MM.1S (cell line): ENCODE measurements at regions not wholly inside any gene's neighbourhood (a gene's known extent, or its start where the extent isn't known, plus 50 kb on each side); places are given as distances from the start of the nearest gene placed in this dataset.

Experiments
- DNase-seq: peaks from one replicate; pipeline ENCODE4 v3.0.0-alpha.2; 2015
- H2AFZ ChIP-seq: fragments of 300-600 bp; sonication (generic); 2 replicates; pipeline ENCODE4 v1.6.0; 2016; ENCODE audit warnings: antibody characterized with exemption, low read length
- H3F3A ChIP-seq: fragments of 300-600 bp; sonication (generic); 2 replicates; pipeline ENCODE4 v1.6.1; 2016; ENCODE audit warnings: mild to moderate bottlenecking, antibody characterized with exemption, low read length, moderate library complexity, mixed read lengths; ENCODE audit not compliant: insufficient read depth
- H3K27ac ChIP-seq: fragments of 300-600 bp; sonication (generic); 2 replicates; pipeline ENCODE4 v1.5.1; 2016; ENCODE audit warnings: mild to moderate bottlenecking, low read length
- H3K27me3 ChIP-seq: fragments of 300-600 bp; sonication (generic); replicated peaks from 2 replicates; pipeline ENCODE4 v1.6.0; 2016; ENCODE audit warnings: low read length; ENCODE audit not compliant: insufficient read depth
- H3K36me3 ChIP-seq: fragments of 300-600 bp; sonication (generic); replicated peaks from 2 replicates; pipeline ENCODE4 v1.6.1; 2016; ENCODE audit warnings: mild to moderate bottlenecking, low read length, mixed read lengths; ENCODE audit not compliant: insufficient read depth
- H3K4me1 ChIP-seq: fragments of 300-600 bp; sonication (generic); 2 replicates; pipeline ENCODE4 v1.6.1; 2016; ENCODE audit warnings: low read length, mixed read lengths
- H3K4me2 ChIP-seq: fragments of 300-600 bp; sonication (generic); 2 replicates; pipeline ENCODE4 v1.6.0; 2016; ENCODE audit warnings: low read depth, low read length
- H3K4me3 ChIP-seq: fragments of 300-600 bp; sonication (generic); 2 replicates; pipeline ENCODE4 v1.5.1; 2016; ENCODE audit warnings: low read length, mixed read lengths
- H3K79me2 ChIP-seq: fragments of 300-600 bp; sonication (generic); 2 replicates; pipeline ENCODE4 v1.6.1; 2016; ENCODE audit warnings: mixed run types, low read length, mixed read lengths
- H3K9ac ChIP-seq: fragments of 300-600 bp; sonication (generic); 2 replicates; pipeline ENCODE4 v1.6.1; 2016; ENCODE audit warnings: low read length, mixed read lengths
- H3K9me2 ChIP-seq: fragments of 300-600 bp; sonication (generic); replicated peaks from 2 replicates; pipeline ENCODE4 v1.6.1; 2016; ENCODE audit warnings: mild to moderate bottlenecking, low read length, mixed read lengths; ENCODE audit not compliant: insufficient read depth
- H3K9me3 ChIP-seq: fragments of 300-600 bp; sonication (generic); replicated peaks from 2 replicates; pipeline ENCODE4 v1.6.1; 2016; ENCODE audit warnings: mild to moderate bottlenecking, low read length, mixed read lengths; ENCODE audit not compliant: insufficient read depth
- H4K20me1 ChIP-seq: fragments of 300-600 bp; sonication (generic); 2 replicates; pipeline ENCODE4 v1.6.1; 2016; ENCODE audit warnings: mild to moderate bottlenecking, low read length, moderate library complexity, mixed read lengths; ENCODE audit not compliant: insufficient read depth
- EZH2 ChIP-seq: fragments of 300-600 bp; sonication (generic); optimal IDR thresholded peaks from 2 replicates; pipeline ENCODE3; 2017; ENCODE audit warnings: low read depth, mild to moderate bottlenecking, antibody characterized with exemption, low read length, mixed read lengths
- EZH2phosphoT487 ChIP-seq: fragments of 300-600 bp; sonication (generic); IDR thresholded peaks from 2 replicates; pipeline ENCODE4 v1.6.1; 2018; ENCODE audit warnings: antibody characterized with exemption, low read length
- TF ChIP-seq, protein P1 (sequence below): fragments of 300-600 bp; sonication (generic); IDR thresholded peaks from 2 replicates; pipeline ENCODE4 v1.5.1; 2016; ENCODE audit warnings: antibody characterized with exemption, low read length, mixed read lengths

DNA sequence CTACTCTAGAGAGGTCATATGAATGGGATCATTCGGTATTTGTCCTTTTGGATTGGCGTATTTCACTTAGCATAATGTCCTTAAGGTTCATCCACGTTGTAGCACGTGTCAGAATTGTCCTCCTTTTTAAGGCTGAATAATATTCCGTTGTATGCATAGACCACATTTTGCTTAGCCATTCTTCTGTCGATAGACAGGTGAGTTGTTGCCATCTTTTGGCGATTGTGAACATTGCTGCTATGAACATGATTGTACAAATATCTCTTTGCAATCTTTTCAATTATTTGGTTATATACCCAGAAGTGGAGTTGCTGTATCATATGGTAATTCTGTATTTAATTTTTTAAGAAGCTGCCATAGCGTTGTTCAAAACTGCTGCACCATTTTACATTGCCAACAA is 52.4 kb upstream of the GOLGA8J start:
- no peak overlapping the region for H3K4me2 ChIP-seq
- no peaks in the 10 kb centered on the region for H3K36me3 ChIP-seq
- no peak for TF ChIP-seq EZH2phosphoT487
- TF ChIP-seq, protein P1, sequence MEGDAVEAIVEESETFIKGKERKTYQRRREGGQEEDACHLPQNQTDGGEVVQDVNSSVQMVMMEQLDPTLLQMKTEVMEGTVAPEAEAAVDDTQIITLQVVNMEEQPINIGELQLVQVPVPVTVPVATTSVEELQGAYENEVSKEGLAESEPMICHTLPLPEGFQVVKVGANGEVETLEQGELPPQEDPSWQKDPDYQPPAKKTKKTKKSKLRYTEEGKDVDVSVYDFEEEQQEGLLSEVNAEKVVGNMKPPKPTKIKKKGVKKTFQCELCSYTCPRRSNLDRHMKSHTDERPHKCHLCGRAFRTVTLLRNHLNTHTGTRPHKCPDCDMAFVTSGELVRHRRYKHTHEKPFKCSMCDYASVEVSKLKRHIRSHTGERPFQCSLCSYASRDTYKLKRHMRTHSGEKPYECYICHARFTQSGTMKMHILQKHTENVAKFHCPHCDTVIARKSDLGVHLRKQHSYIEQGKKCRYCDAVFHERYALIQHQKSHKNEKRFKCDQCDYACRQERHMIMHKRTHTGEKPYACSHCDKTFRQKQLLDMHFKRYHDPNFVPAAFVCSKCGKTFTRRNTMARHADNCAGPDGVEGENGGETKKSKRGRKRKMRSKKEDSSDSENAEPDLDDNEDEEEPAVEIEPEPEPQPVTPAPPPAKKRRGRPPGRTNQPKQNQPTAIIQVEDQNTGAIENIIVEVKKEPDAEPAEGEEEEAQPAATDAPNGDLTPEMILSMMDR, result peak; percentile 17
- TF ChIP-seq EZH2, result no peak
- H3K9me2 ChIP-seq, result no peaks in the 10 kb centered on the region
- H3K9ac ChIP-seq, result no peak overlapping the region
- no peak overlapping the region for H3K27ac ChIP-seq
- no peaks in the 10 kb centered on the region for H3K79me2 ChIP-seq
- DNase-seq, result no peak
- no peak overlapping the region for H3K4me3 ChIP-seq
- H3F3A ChIP-seq, result no peaks in the 10 kb centered on the region
- no peaks in the 10 kb centered on the region for H3K9me3 ChIP-seq
- no peaks in the 10 kb centered on the region for H4K20me1 ChIP-seq
- no peaks in the 10 kb centered on the region for H3K4me1 ChIP-seq
- no peak overlapping the region for H2AFZ ChIP-seq
- H3K27me3 ChIP-seq, result no peaks in the 10 kb centered on the region

DNA sequence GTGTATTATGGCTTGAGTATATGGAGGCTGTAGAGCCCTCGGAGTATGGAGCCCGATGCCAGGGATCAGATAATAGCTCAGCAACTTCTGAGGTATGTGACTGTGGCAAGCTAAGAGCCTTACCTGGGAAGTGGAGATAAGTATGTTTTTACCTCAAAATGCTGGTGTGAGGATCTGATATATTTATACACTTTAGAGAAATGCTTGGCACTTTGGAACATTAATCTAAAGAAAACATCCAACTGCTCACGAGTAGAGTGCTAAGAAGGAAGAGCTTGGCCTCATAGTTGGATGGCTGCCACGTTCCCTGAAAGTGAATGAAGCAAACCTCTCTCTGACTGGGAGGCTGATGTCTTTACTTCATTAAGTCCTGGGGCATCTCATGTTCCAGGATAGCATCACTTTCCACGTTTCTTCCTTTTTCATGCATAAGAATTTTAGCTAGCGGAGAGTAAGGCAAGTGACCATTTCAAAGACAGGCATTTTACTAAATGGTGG is 58.9 kb upstream of the GOLGA8J start:
- no peaks in the 10 kb centered on the region for H3K9me2 ChIP-seq
- no peak overlapping the region for H2AFZ ChIP-seq
- no peaks in the 10 kb centered on the region for H3K79me2 ChIP-seq
- TF ChIP-seq EZH2 (no peak), EZH2phosphoT487 (no peak)
- TF ChIP-seq, protein P1, result no peak
- no peaks in the 10 kb centered on the region for H3K36me3 ChIP-seq
- no peaks in the 10 kb centered on the region for H3F3A ChIP-seq
- no peaks in the 10 kb centered on the region for H4K20me1 ChIP-seq
- no peak for DNase-seq
- H3K27ac ChIP-seq, result no peak overlapping the region
- H3K9me3 ChIP-seq, result no peaks in the 10 kb centered on the region
- H3K4me1 ChIP-seq, result no peaks in the 10 kb centered on the region
- no peak overlapping the region for H3K4me2 ChIP-seq
- no peak overlapping the region for H3K4me3 ChIP-seq
- H3K9ac ChIP-seq, result no peak overlapping the region
- no peaks in the 10 kb centered on the region for H3K27me3 ChIP-seq

DNA sequence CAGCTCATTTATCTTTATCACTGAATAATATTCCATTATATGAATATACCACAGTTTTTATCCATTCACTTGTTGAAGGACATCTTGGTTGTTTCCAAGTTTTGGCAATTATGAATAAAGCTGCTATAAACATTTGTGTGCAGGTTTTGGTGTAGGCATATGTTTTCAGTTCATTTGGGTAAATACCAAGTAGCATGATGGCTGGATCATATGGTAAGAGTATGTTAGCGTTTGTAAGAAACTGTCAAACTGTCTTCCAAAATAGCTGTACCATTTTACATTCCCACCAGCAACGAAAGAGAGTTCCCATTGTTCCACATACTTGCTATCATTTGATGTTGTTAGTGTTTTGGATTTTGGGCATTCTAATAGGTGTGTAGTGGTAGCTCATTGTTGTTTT is 72.0 kb upstream of the GOLGA8J start:
- no peaks in the 10 kb centered on the region for H3K4me1 ChIP-seq
- H3K4me2 ChIP-seq, result no peak overlapping the region
- H3K27me3 ChIP-seq, result no peaks in the 10 kb centered on the region
- DNase-seq, result no peak
- no peaks in the 10 kb centered on the region for H4K20me1 ChIP-seq
- no peak overlapping the region for H2AFZ ChIP-seq
- TF ChIP-seq EZH2phosphoT487, result no peak
- no peak for TF ChIP-seq EZH2
- TF ChIP-seq, protein P1, result no peak
- no peak overlapping the region for H3K9ac ChIP-seq
- no peaks in the 10 kb centered on the region for H3K9me3 ChIP-seq
- H3F3A ChIP-seq, result no peaks in the 10 kb centered on the region
- no peak overlapping the region for H3K4me3 ChIP-seq
- H3K79me2 ChIP-seq, result no peaks in the 10 kb centered on the region
- H3K9me2 ChIP-seq, result no peaks in the 10 kb centered on the region
- no peak overlapping the region for H3K27ac ChIP-seq
- no peaks in the 10 kb centered on the region for H3K36me3 ChIP-seq
